Fibroblast of mammary gland (primary cell): ENCODE measurements at regions not wholly inside any gene's neighbourhood (a gene's known extent, or its start where the extent isn't known, plus 50 kb on each side); places are given as distances from the start of the nearest gene placed in this dataset.

Experiments
- DNase-seq: peaks from one replicate; pipeline ENCODE4 v3.0.0-alpha.2; 2010; ENCODE audit warnings: low read depth
- H3K4me3 ChIP-seq: 2 replicates; pipeline ENCODE4 v1.5.1; 2011; ENCODE audit warnings: low read depth, mild to moderate bottlenecking, low read length, moderate library complexity; ENCODE audit not compliant: control insufficient read depth
- TF ChIP-seq, protein P1 (sequence below): conservative IDR thresholded peaks from 2 replicates; pipeline ENCODE4 v1.5.1; 2011; ENCODE audit warnings: low read depth, low read length, inconsistent platforms; ENCODE audit not compliant: control insufficient read depth, insufficient read depth

DNA sequence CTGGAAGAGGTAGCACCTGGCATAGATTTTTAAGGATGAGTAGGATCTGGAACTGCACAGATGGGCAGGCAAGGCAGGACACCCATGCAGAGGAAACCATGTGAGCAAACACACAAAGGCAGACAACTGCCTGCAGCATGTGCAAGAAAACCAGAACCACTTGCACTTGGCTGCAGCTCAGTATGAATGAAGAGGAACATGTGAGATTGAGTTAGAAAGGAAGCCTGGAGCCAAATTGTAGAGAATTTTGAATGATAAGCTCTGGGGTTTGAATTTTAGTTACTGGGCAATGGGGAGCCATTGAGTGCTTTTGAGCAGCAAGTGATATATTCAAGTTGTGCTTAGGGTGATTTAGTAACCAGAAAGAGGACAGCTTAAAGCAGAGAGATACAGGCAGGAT, 583.4 kb downstream of the SOX6 start:
- H3K4me3 ChIP-seq = no peak overlapping the region
- TF ChIP-seq, protein P1, sequence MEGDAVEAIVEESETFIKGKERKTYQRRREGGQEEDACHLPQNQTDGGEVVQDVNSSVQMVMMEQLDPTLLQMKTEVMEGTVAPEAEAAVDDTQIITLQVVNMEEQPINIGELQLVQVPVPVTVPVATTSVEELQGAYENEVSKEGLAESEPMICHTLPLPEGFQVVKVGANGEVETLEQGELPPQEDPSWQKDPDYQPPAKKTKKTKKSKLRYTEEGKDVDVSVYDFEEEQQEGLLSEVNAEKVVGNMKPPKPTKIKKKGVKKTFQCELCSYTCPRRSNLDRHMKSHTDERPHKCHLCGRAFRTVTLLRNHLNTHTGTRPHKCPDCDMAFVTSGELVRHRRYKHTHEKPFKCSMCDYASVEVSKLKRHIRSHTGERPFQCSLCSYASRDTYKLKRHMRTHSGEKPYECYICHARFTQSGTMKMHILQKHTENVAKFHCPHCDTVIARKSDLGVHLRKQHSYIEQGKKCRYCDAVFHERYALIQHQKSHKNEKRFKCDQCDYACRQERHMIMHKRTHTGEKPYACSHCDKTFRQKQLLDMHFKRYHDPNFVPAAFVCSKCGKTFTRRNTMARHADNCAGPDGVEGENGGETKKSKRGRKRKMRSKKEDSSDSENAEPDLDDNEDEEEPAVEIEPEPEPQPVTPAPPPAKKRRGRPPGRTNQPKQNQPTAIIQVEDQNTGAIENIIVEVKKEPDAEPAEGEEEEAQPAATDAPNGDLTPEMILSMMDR = no peak
- DNase-seq = no peak

- no peak overlapping the region for H3K4me3 ChIP-seq
- DNase-seq = no peak
- TF ChIP-seq, protein P1 = no peak
Observed at GRCh38 chr11:15773476-15774387, 582.6 kb downstream of the SOX6 start.

GRCh38 chr11:15774388-15774939, 581.9 kb downstream of the SOX6 start:
- DNase-seq = no peak
- H3K4me3 ChIP-seq = no peak overlapping the region
- TF ChIP-seq, protein P1 = no peak

GRCh38 chr11:15775015-15775541, 581.3 kb downstream of the SOX6 start:
- H3K4me3 ChIP-seq = no peak overlapping the region
- TF ChIP-seq, protein P1 = no peak
- DNase-seq = no peak

DNA sequence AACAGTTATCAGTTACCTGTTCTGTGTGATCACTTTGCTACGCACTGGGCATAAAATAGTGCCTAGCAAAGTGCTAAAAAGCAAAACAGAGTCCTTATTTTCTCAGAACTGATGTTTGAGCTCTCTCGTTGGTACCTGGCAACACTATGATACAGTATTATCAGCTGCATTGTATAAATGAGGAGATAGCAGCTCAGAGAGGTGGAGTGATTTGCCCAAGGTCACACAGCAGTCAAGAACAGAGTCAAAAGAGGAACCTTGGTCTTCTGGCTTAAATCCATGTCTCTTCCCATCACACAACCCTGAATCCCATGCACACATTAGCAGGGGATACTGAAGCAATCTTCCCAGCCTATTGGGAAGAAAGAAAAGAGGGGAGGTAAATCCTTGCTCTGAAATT, 580.5 kb downstream of the SOX6 start:
- no peak overlapping the region for H3K4me3 ChIP-seq
- DNase-seq = no peak
- TF ChIP-seq, protein P1 = no peak

DNA sequence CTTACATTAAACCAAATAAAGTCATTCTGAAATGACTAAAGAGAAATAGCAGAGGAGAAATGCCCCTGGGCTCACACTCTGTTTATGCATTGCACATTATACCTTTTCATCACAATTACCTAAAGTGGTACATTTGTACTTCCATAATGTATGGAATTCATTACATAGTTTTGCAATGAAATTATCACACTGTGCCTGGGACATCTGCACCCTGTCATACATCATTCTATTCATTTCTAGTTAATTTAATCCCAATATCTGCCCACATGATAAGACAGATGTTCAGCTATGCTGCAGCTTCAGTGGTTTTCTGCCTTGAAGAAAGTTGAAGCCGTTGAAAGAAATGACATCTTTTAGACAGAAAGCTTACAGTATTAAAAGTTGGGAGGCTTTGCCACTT, 580.0 kb downstream of the SOX6 start:
- no peak overlapping the region for H3K4me3 ChIP-seq
- DNase-seq = no peak
- TF ChIP-seq, protein P1 = no peak
